B cell (primary cell): ENCODE measurements at regions not wholly inside any gene's neighbourhood (a gene's known extent, or its start where the extent isn't known, plus 50 kb on each side); places are given as distances from the start of the nearest gene placed in this dataset.

Experiments
- CTCF ChIP-seq: fragments of 200-600 bp; IDR thresholded peaks from one replicate; pipeline ENCODE4 v1.8.0; 2022; ENCODE audit warnings: antibody characterized with exemption, mild to moderate bottlenecking
- EZH2 ChIP-seq: IDR thresholded peaks from 2 replicates; pipeline ENCODE4 v1.6.1; 2012; ENCODE audit warnings: borderline replicate concordance, low read depth, mild to moderate bottlenecking, moderate library complexity, low read length; ENCODE audit not compliant: insufficient read depth, poor library complexity, severe bottlenecking

- TF ChIP-seq CTCF, result no peak
- no peak for TF ChIP-seq EZH2
These were observed 105.7 kb upstream of the KCNJ15 start for GRCh38 chr21:38151021-38151645.
